H9 (cell line): ENCODE measurements at regions not wholly inside any gene's neighbourhood (a gene's known extent, or its start where the extent isn't known, plus 50 kb on each side); places are given as distances from the start of the nearest gene placed in this dataset.

Experiments
- DNase-seq: peaks from one replicate; pipeline ENCODE4 v3.0.0-alpha.2; 2017
- H2AFZ ChIP-seq: one replicate; pipeline ENCODE4 v1.6.1; 2013; ENCODE audit warnings: mild to moderate bottlenecking, low read length, control low read depth, moderate library complexity
- H2AK5ac ChIP-seq: 2 replicates; pipeline ENCODE4 v1.6.1; 2013; ENCODE audit warnings: low read length, control low read depth, mixed read lengths; ENCODE audit not compliant: insufficient read length
- H2BK120ac ChIP-seq: one replicate; pipeline ENCODE4 v1.6.1; 2013; ENCODE audit warnings: low read depth, mild to moderate bottlenecking, low read length, control low read depth, inconsistent platforms; ENCODE audit not compliant: poor library complexity, severe bottlenecking
- H2BK12ac ChIP-seq: 2 replicates; pipeline ENCODE4 v1.6.1; 2013; ENCODE audit warnings: low read length, control low read depth, mixed read lengths, low read depth; ENCODE audit not compliant: insufficient read length
- H2BK15ac ChIP-seq: 2 replicates; pipeline ENCODE4 v1.6.1; 2013; ENCODE audit warnings: low read depth, low read length, control low read depth
- H2BK20ac ChIP-seq: one replicate; pipeline ENCODE4 v1.6.1; 2013; ENCODE audit warnings: low read depth, mild to moderate bottlenecking, low read length, control low read depth, inconsistent platforms; ENCODE audit not compliant: poor library complexity, severe bottlenecking
- H2BK5ac ChIP-seq: 2 replicates; pipeline ENCODE4 v1.6.1; 2013; ENCODE audit warnings: low read length, control low read depth, mixed read lengths; ENCODE audit not compliant: insufficient read length
- H3K14ac ChIP-seq: 2 replicates; pipeline ENCODE4 v1.6.1; 2013; ENCODE audit warnings: low read length, control low read depth; ENCODE audit not compliant: insufficient read depth
- H3K18ac ChIP-seq: 2 replicates; pipeline ENCODE4 v1.6.1; 2013; ENCODE audit warnings: low read depth, mild to moderate bottlenecking, mixed read lengths, low read length, control low read depth; ENCODE audit not compliant: insufficient read length
- H3K23ac ChIP-seq: 2 replicates; pipeline ENCODE4 v1.6.1; 2013; ENCODE audit warnings: low read length, control low read depth, mixed read lengths, low read depth; ENCODE audit not compliant: insufficient read length
- H3K23me2 ChIP-seq: 2 replicates; pipeline ENCODE4 v1.6.1; 2013; ENCODE audit warnings: low read depth, mild to moderate bottlenecking, mixed read lengths, low read length, control low read depth; ENCODE audit not compliant: insufficient read length, poor library complexity, severe bottlenecking
- H3K27ac ChIP-seq: 2 replicates; pipeline ENCODE4 v1.5.1; 2013; ENCODE audit warnings: low read length, control low read depth, mixed read lengths, low read depth; ENCODE audit not compliant: insufficient read length
- H3K27me3 ChIP-seq: 2 replicates; pipeline ENCODE4 v1.6.1; 2013; ENCODE audit warnings: low read length, control low read depth, inconsistent platforms; ENCODE audit not compliant: insufficient read depth
- H3K4ac ChIP-seq: 2 replicates; pipeline ENCODE4 v1.6.1; 2013; ENCODE audit warnings: low read depth, mild to moderate bottlenecking, control low read depth, inconsistent platforms, low read length, moderate library complexity
- H3K4me1 ChIP-seq: 2 replicates; pipeline ENCODE4 v1.6.1; 2013; ENCODE audit warnings: low read length, control low read depth, inconsistent platforms; ENCODE audit not compliant: insufficient read depth
- H3K4me2 ChIP-seq: 2 replicates; pipeline ENCODE4 v1.6.1; 2013; ENCODE audit warnings: low read length, control low read depth, mixed read lengths; ENCODE audit not compliant: insufficient read length, insufficient read depth
- H3K56ac ChIP-seq: 2 replicates; pipeline ENCODE4 v1.6.1; 2013; ENCODE audit warnings: low read depth, mild to moderate bottlenecking, mixed read lengths, low read length, control low read depth; ENCODE audit not compliant: insufficient read length
- H3K79me1 ChIP-seq: 2 replicates; pipeline ENCODE4 v1.6.1; 2013; ENCODE audit warnings: low read depth, mild to moderate bottlenecking, moderate library complexity, low read length, control low read depth, inconsistent platforms; ENCODE audit not compliant: insufficient read depth, poor library complexity, severe bottlenecking
- H3K79me2 ChIP-seq: 2 replicates; pipeline ENCODE4 v1.6.1; 2013; ENCODE audit warnings: low read length, control low read depth, inconsistent platforms; ENCODE audit not compliant: insufficient read depth
- H3K9ac ChIP-seq: 2 replicates; pipeline ENCODE4 v1.6.1; 2013; ENCODE audit warnings: low read length, control low read depth, mixed read lengths; ENCODE audit not compliant: insufficient read length; ENCODE audit errors: extremely low read depth
- H3K9me3 ChIP-seq: one replicate; pipeline ENCODE4 v1.6.1; 2013; ENCODE audit warnings: low read depth, low read length, inconsistent platforms; ENCODE audit not compliant: control insufficient read depth
- H3T11ph ChIP-seq: one replicate; pipeline ENCODE4 v1.6.1; 2013; ENCODE audit warnings: mild to moderate bottlenecking, low read length, control low read depth, inconsistent platforms
- H4K20me1 ChIP-seq: one replicate; pipeline ENCODE4 v1.6.1; 2013; ENCODE audit not compliant: control insufficient read depth, insufficient read length, insufficient read depth
- H4K5ac ChIP-seq: 2 replicates; pipeline ENCODE4 v1.6.1; 2013; ENCODE audit warnings: low read depth, mild to moderate bottlenecking, mixed read lengths, low read length, control low read depth; ENCODE audit not compliant: insufficient read length
- H4K8ac ChIP-seq: replicated peaks from 2 replicates; pipeline ENCODE4 v1.6.1; 2013; ENCODE audit warnings: low read length, control low read depth, mixed read lengths, low read depth; ENCODE audit not compliant: insufficient read length
- H4K91ac ChIP-seq: 2 replicates; pipeline ENCODE4 v1.6.1; 2013; ENCODE audit warnings: low read depth, mild to moderate bottlenecking, moderate library complexity, mixed read lengths, low read length, control low read depth; ENCODE audit not compliant: insufficient read length
- H3K27ac Mint-ChIP-seq, 3 experiments: 2 replicates in 2 of 3; 3 replicates in 1 of 3; pipeline ENCODE4 v1.8.0; 2020 to 2021; ENCODE audit warnings: mixed read lengths in 3 of 3, mild to moderate bottlenecking in 1 of 3, moderate library complexity in 1 of 3
- H3K27me3 Mint-ChIP-seq: 2 replicates; pipeline ENCODE4 v1.8.0; 2021; ENCODE audit warnings: low read depth, mild to moderate bottlenecking, moderate library complexity, mixed read lengths
- H3K36me3 Mint-ChIP-seq, 3 experiments: 2 replicates in 2 of 3; 3 replicates in 1 of 3; pipeline ENCODE4 v1.8.0; 2020 to 2021; ENCODE audit warnings: low read depth in 3 of 3, mixed read lengths in 3 of 3; ENCODE audit not compliant: insufficient read depth in 1 of 3
- H3K4me1 Mint-ChIP-seq, 2 experiments: 2 replicates each; pipeline ENCODE4 v1.8.0; 2020; ENCODE audit warnings: mixed read lengths in 2 of 2
- H3K4me3 Mint-ChIP-seq, 2 experiments: 2 replicates in 1 of 2; 3 replicates in 1 of 2; pipeline ENCODE4 v1.8.0; 2020 to 2021; ENCODE audit warnings: mild to moderate bottlenecking in 2 of 2, mixed read lengths in 2 of 2, moderate library complexity in 1 of 2
- H3K9me3 Mint-ChIP-seq, 2 experiments: 2 replicates in 1 of 2; 3 replicates in 1 of 2; pipeline ENCODE4 v1.8.0; 2020; ENCODE audit warnings: mild to moderate bottlenecking in 2 of 2, mixed read lengths in 2 of 2, moderate library complexity in 1 of 2
- WGBS: extraction: QIAGEN DNeasy Blood & Tissue Kit; methylation state at CpG from one replicate; pipeline ENCODE4 v1.1.7; 2013; ENCODE audit warnings: missing lambda C conversion rate, low lambda C conversion rate, mixed read lengths; ENCODE audit not compliant: insufficient read length; ENCODE audit errors: extremely low coverage; 5-methylcytosine and 5-hydroxymethylcytosine counted together
- TF ChIP-seq, protein P1 (sequence below): fragments of 200-600 bp; sonication (generic); conservative IDR thresholded peaks from 3 replicates; pipeline ENCODE4 v1.8.0; 2021; ENCODE audit warnings: antibody characterized with exemption, mild to moderate bottlenecking

DNA sequence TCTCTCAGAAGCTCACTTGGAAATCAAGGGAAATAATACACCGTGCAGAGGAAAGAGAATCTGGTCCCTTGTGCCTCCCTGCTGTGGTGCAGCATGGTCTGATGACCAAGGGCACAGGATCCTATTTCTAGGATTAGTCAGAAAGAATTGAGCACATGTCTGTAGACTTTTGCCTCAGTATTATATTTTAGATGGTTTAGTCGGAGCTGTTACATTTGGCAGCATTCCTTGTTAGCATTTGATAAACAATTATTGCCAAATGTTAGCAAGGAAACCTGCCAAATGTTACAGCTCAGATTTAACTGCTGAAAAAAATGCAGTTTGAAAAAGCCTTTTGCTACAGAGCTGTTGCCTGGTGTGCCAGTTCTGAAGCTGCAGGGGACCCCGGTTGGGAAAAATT is 183.5 kb upstream of the DPYD start:
- Histone ChIP-seq H3K79me1 (no peaks in the 10 kb centered on the region), H3K79me2 (no peaks in the 10 kb centered on the region), H3K18ac (no peak overlapping the region), H4K8ac (no peak overlapping the region), H3K14ac (no peak overlapping the region), H3K27me3 (no peaks in the 10 kb centered on the region), H2BK120ac (no peak overlapping the region), H3K9me3 (no peaks in the 10 kb centered on the region), H2BK12ac (no peak overlapping the region), H2AK5ac (no peak overlapping the region), H3K56ac (no peak overlapping the region), H3K4me2 (no peak overlapping the region), H3K4me1 (no peaks in the 10 kb centered on the region), H4K20me1 (no peaks in the 10 kb centered on the region), H3K23me2 (no peaks in the 10 kb centered on the region), H3K27ac (no peak overlapping the region), H3K23ac (no peak overlapping the region), H3K4ac (no peak overlapping the region), H4K91ac (no peak overlapping the region), H2BK20ac (no peak overlapping the region), H2BK5ac (no peak overlapping the region), H2AFZ (no peak overlapping the region), H3T11ph (no peak overlapping the region), H3K9ac (no peak overlapping the region), H4K5ac (no peak overlapping the region), H2BK15ac (no peak overlapping the region)
- TF ChIP-seq, protein P1, sequence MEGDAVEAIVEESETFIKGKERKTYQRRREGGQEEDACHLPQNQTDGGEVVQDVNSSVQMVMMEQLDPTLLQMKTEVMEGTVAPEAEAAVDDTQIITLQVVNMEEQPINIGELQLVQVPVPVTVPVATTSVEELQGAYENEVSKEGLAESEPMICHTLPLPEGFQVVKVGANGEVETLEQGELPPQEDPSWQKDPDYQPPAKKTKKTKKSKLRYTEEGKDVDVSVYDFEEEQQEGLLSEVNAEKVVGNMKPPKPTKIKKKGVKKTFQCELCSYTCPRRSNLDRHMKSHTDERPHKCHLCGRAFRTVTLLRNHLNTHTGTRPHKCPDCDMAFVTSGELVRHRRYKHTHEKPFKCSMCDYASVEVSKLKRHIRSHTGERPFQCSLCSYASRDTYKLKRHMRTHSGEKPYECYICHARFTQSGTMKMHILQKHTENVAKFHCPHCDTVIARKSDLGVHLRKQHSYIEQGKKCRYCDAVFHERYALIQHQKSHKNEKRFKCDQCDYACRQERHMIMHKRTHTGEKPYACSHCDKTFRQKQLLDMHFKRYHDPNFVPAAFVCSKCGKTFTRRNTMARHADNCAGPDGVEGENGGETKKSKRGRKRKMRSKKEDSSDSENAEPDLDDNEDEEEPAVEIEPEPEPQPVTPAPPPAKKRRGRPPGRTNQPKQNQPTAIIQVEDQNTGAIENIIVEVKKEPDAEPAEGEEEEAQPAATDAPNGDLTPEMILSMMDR, result no peak
- Mint-ChIP-seq H3K27me3 (no peaks in the 10 kb centered on the region), H3K36me3 (peaks cover 4 to 21% (median 4%) of the 10 kb centered on the region in 3 experiments; a peak in 5 of 7 replicates), H3K27ac (no peak overlapping the region), H3K9me3 (peaks cover 17 to 18% of the 10 kb centered on the region in 2 experiments), H3K4me1 (peaks cover 6% of the 10 kb centered on the region in 2 experiments), H3K4me3 (no peak overlapping the region)
- no CpG with 5 or more reads among the region's 3 CpGs for WGBS
- DNase-seq, result no peak
